Uterus (tissue), 3 donors: ENCODE measurements at regions not wholly inside any gene's neighbourhood (a gene's known extent, or its start where the extent isn't known, plus 50 kb on each side); places are given as distances from the start of the nearest gene placed in this dataset.

Source experiments
- DNase-seq, 2 donors: peaks; one replicate each; pipeline ENCODE4 v3.0.0-alpha.2; 2019 to 2020
- H3K27ac ChIP-seq, 2 donors: fragments of 200-600 bp; sonication (generic); 1 replicate in 1 of 2; 2 replicates in 1 of 2; pipeline ENCODE4 v1.5.1; 2016 to 2018
- H3K27me3 ChIP-seq, 2 donors: fragments of 200-600 bp; sonication (generic); one replicate each; pipeline ENCODE4 v1.5.1; 2018 to 2019; ENCODE audit warnings: control low read depth in 1 of 2
- H3K36me3 ChIP-seq, 2 donors: fragments of 200-600 bp; sonication (generic); one replicate each; pipeline ENCODE4 v1.5.1; 2019; ENCODE audit warnings: control low read depth in 1 of 2
- H3K4me1 ChIP-seq, 2 donors: fragments of 200-600 bp; sonication (generic); one replicate each; pipeline ENCODE4 v1.5.1; 2018 to 2019; ENCODE audit warnings: control low read depth in 1 of 2
- H3K4me3 ChIP-seq, 2 donors: fragments of 200-600 bp; sonication (generic); 1 replicate in 1 of 2; 2 replicates in 1 of 2; pipeline ENCODE4 v1.5.1; 2018 to 2019; ENCODE audit warnings: mild to moderate bottlenecking in 1 of 2
- H3K9me3 ChIP-seq, 2 donors: fragments of 200-600 bp; sonication (generic); one replicate each; pipeline ENCODE4 v1.5.1; 2019; ENCODE audit warnings: control low read depth in 1 of 2
- CTCF ChIP-seq, 4 experiments: fragments of 200-600 bp in 2 of 4; fragments of 450-650 bp in 2 of 4; sonication (generic) in 2 of 4; IDR thresholded peaks; one replicate each; pipeline ENCODE4 v1.5.1; 2016 to 2019; ENCODE audit warnings: antibody characterized with exemption in 4 of 4, mild to moderate bottlenecking in 2 of 4, moderate library complexity in 1 of 4
- POLR2A ChIP-seq, 2 donors: fragments of 450-650 bp; IDR thresholded peaks; one replicate each; pipeline ENCODE4 v1.6.1; 2016; ENCODE audit warnings: antibody characterized with exemption in 2 of 2, mild to moderate bottlenecking in 1 of 2, moderate library complexity in 1 of 2
- intact Hi-C: fragments of 100-400 bp; cut with DNase I; formaldehyde crosslinking; loops from one replicate; pipeline ENCODE4 v1.15.1; 2023; ENCODE audit warnings: low total_unique reads
- donor health status: DM: yes; HTN: yes; CAD: no.

GRCh38 chr16:22614271-22614947, 103.7 kb downstream of the NPIPB5 start:
- no peak overlapping the region for H3K27ac ChIP-seq
- H3K4me1 ChIP-seq = no peaks in the 10 kb centered on the region
- H3K4me3 ChIP-seq = no peak overlapping the region
- no peaks in the 10 kb centered on the region for H3K27me3 ChIP-seq
- no peaks in the 10 kb centered on the region for H3K9me3 ChIP-seq
- no peak for DNase-seq
- H3K36me3 ChIP-seq = no peaks in the 10 kb centered on the region
- intact Hi-C loops = no loop called here
- no peak for TF ChIP-seq POLR2A (IDR thresholded peaks at IDR 0.05)
- no peak for TF ChIP-seq CTCF (IDR thresholded peaks at IDR 0.05)

GRCh38 chr16:22618842-22619241, 108.2 kb downstream of the NPIPB5 start:
- TF ChIP-seq POLR2A (IDR thresholded peaks at IDR 0.05) (no peak), CTCF (IDR thresholded peaks at IDR 0.05) (no peak)
- DNase-seq = no peak
- intact Hi-C loops = no loop called here
- no peak overlapping the region for H3K4me3 ChIP-seq
- no peak overlapping the region for H3K27ac ChIP-seq
- H3K36me3 ChIP-seq = no peaks in the 10 kb centered on the region
- H3K9me3 ChIP-seq = no peaks in the 10 kb centered on the region
- no peaks in the 10 kb centered on the region for H3K4me1 ChIP-seq
- H3K27me3 ChIP-seq = no peaks in the 10 kb centered on the region

GRCh38 chr16:22621586-22622155, 111.0 kb downstream of the NPIPB5 start:
- Histone ChIP-seq H3K27ac (no peak overlapping the region), H3K27me3 (no peaks in the 10 kb centered on the region), H3K4me1 (no peaks in the 10 kb centered on the region), H3K4me3 (no peak overlapping the region), H3K9me3 (no peaks in the 10 kb centered on the region), H3K36me3 (no peaks in the 10 kb centered on the region)
- no peak for DNase-seq
- TF ChIP-seq CTCF (IDR thresholded peaks at IDR 0.05) (no peak), POLR2A (IDR thresholded peaks at IDR 0.05) (no peak)
- intact Hi-C loops = no loop called here

GRCh38 chr16:22622703-22623102, 112.0 kb downstream of the NPIPB5 start:
- H3K27ac ChIP-seq = no peak overlapping the region
- H3K4me1 ChIP-seq = no peaks in the 10 kb centered on the region
- intact Hi-C loops = no loop called here
- no peaks in the 10 kb centered on the region for H3K9me3 ChIP-seq
- no peak overlapping the region for H3K4me3 ChIP-seq
- no peak for DNase-seq
- H3K27me3 ChIP-seq = no peaks in the 10 kb centered on the region
- no peak for TF ChIP-seq CTCF (IDR thresholded peaks at IDR 0.05)
- TF ChIP-seq POLR2A (IDR thresholded peaks at IDR 0.05) = no peak
- H3K36me3 ChIP-seq = no peaks in the 10 kb centered on the region

GRCh38 chr16:22623351-22623781, 112.7 kb downstream of the NPIPB5 start:
- Histone ChIP-seq H3K9me3 (no peaks in the 10 kb centered on the region), H3K27me3 (no peaks in the 10 kb centered on the region)
- intact Hi-C loops = no loop called here

More at GRCh38 chr16:22623351-22623781, 112.7 kb downstream of the NPIPB5 start:
- no peaks in the 10 kb centered on the region for H3K4me1 ChIP-seq
- H3K36me3 ChIP-seq = no peaks in the 10 kb centered on the region
- H3K4me3 ChIP-seq = no peak overlapping the region
- no peak overlapping the region for H3K27ac ChIP-seq
- no peak for TF ChIP-seq POLR2A (IDR thresholded peaks at IDR 0.05)
- TF ChIP-seq CTCF (IDR thresholded peaks at IDR 0.05) = no peak
- DNase-seq = no peak
